Breast epithelium (tissue), 3 donors: ENCODE measurements at regions not wholly inside any gene's neighbourhood (a gene's known extent, or its start where the extent isn't known, plus 50 kb on each side); places are given as distances from the start of the nearest gene placed in this dataset.

Experiments used
- POLR2A ChIP-seq: fragments of 450-650 bp; IDR thresholded peaks from one replicate; pipeline ENCODE4 v1.6.1; 2016; ENCODE audit warnings: antibody characterized with exemption, mild to moderate bottlenecking, moderate library complexity
- POLR2AphosphoS5 ChIP-seq, 3 donors: sonication (generic); formaldehyde crosslinking; IDR thresholded peaks; one replicate each; pipeline ENCODE4 v1.6.1; 2017; ENCODE audit warnings: antibody characterized with exemption in 3 of 3
- TF ChIP-seq, protein P1 (sequence below), 3 donors: fragments of 450-650 bp; IDR thresholded peaks; one replicate each; pipeline ENCODE4 v1.5.1; 2016 to 2017; ENCODE audit warnings: antibody characterized with exemption in 3 of 3, mild to moderate bottlenecking in 3 of 3, moderate library complexity in 3 of 3

DNA sequence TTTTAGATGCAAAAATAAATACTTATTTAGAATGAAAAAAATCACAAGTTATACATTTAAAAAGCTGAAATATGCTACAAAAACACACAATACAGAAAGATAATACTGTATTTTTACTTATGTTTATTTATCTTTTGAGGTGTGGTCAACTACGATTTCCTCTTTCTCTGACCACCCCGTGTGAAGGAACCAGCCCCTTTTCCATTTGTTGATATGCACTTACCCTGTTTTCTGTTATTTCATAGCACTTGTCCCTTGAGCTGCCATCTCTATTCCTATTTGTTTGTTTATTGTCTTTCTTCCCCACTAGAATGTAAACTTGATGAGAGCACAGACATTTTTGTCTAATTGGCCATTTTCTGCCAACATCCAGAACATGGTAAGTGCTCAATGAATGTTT lies 460.5 kb upstream of the TRIB2 start:
- TF ChIP-seq, protein P1, sequence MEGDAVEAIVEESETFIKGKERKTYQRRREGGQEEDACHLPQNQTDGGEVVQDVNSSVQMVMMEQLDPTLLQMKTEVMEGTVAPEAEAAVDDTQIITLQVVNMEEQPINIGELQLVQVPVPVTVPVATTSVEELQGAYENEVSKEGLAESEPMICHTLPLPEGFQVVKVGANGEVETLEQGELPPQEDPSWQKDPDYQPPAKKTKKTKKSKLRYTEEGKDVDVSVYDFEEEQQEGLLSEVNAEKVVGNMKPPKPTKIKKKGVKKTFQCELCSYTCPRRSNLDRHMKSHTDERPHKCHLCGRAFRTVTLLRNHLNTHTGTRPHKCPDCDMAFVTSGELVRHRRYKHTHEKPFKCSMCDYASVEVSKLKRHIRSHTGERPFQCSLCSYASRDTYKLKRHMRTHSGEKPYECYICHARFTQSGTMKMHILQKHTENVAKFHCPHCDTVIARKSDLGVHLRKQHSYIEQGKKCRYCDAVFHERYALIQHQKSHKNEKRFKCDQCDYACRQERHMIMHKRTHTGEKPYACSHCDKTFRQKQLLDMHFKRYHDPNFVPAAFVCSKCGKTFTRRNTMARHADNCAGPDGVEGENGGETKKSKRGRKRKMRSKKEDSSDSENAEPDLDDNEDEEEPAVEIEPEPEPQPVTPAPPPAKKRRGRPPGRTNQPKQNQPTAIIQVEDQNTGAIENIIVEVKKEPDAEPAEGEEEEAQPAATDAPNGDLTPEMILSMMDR (IDR thresholded peaks at IDR 0.05), result no peak
- TF ChIP-seq POLR2AphosphoS5 (IDR thresholded peaks at IDR 0.05) (no peak), POLR2A (no peak)
